Left lung (tissue), 4 donors: ENCODE measurements at regions not wholly inside any gene's neighbourhood (a gene's known extent, or its start where the extent isn't known, plus 50 kb on each side); places are given as distances from the start of the nearest gene placed in this dataset.

Experiments
- ATAC-seq: fragments of 200-7000 bp; cut with Tn5 transposase; one replicate; pipeline ENCODE4 v1.9.1; 2020; ENCODE audit warnings: moderate library complexity
- DNase-seq, 4 donors: peaks; one replicate each; pipeline ENCODE4 v3.0.0-alpha.2; 2013 to 2020
- H3K27ac ChIP-seq, 2 donors: fragments of 200-600 bp; sonication (generic) in 1 of 2; one replicate each; pipeline versions ENCODE4 v1.5.0 to v1.8.0; 2020 to 2021
- H3K27me3 ChIP-seq, 2 donors: fragments of 200-600 bp; sonication (generic) in 1 of 2; one replicate each; pipeline versions ENCODE4 v1.5.0 to v1.8.0; 2020 to 2021
- H3K36me3 ChIP-seq, 2 donors: fragments of 200-600 bp; sonication (generic) in 1 of 2; one replicate each; pipeline versions ENCODE4 v1.5.0 to v1.8.0; 2020 to 2021
- H3K4me1 ChIP-seq, 2 donors: fragments of 200-600 bp; one replicate each; pipeline ENCODE4 v1.8.0; 2021
- H3K4me3 ChIP-seq, 2 donors: fragments of 200-600 bp; sonication (generic) in 1 of 2; one replicate each; pipeline versions ENCODE4 v1.5.0 to v1.8.0; 2020 to 2021; ENCODE audit warnings: mild to moderate bottlenecking in 1 of 2
- H3K9me3 ChIP-seq, 2 donors: fragments of 200-600 bp; sonication (generic) in 1 of 2; one replicate each; pipeline versions ENCODE4 v1.5.0 to v1.8.0; 2020 to 2021
- intact Hi-C, 2 donors: fragments of 100-400 bp; cut with DNase I; formaldehyde crosslinking; loops; one replicate each; pipeline versions ENCODE4 v1.11.2 to v1.14.2; 2022
- TF ChIP-seq, protein P1 (sequence below), 2 donors: fragments of 200-600 bp; sonication (generic) in 1 of 2; IDR thresholded peaks; one replicate each; pipeline versions ENCODE4 v1.5.0 to v1.8.0; 2021; ENCODE audit warnings: antibody characterized with exemption in 2 of 2
- donor health status: DM: no; HTN: yes; CAD: no.
- donor health status: DM: no; HTN: no; CAD: no.

GRCh38 chr21:35414056-35414455, 365.0 kb upstream of the RUNX1 start:
- H3K36me3 ChIP-seq, result no peaks in the 10 kb centered on the region
- H3K27me3 ChIP-seq, result no peaks in the 10 kb centered on the region
- no peaks in the 10 kb centered on the region for H3K4me1 ChIP-seq
- no peak overlapping the region for H3K4me3 ChIP-seq
- ATAC-seq (no peak), DNase-seq (no peak)
- intact Hi-C loops, result no loop called here
- no peaks in the 10 kb centered on the region for H3K9me3 ChIP-seq
- TF ChIP-seq, protein P1, sequence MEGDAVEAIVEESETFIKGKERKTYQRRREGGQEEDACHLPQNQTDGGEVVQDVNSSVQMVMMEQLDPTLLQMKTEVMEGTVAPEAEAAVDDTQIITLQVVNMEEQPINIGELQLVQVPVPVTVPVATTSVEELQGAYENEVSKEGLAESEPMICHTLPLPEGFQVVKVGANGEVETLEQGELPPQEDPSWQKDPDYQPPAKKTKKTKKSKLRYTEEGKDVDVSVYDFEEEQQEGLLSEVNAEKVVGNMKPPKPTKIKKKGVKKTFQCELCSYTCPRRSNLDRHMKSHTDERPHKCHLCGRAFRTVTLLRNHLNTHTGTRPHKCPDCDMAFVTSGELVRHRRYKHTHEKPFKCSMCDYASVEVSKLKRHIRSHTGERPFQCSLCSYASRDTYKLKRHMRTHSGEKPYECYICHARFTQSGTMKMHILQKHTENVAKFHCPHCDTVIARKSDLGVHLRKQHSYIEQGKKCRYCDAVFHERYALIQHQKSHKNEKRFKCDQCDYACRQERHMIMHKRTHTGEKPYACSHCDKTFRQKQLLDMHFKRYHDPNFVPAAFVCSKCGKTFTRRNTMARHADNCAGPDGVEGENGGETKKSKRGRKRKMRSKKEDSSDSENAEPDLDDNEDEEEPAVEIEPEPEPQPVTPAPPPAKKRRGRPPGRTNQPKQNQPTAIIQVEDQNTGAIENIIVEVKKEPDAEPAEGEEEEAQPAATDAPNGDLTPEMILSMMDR (IDR thresholded peaks at IDR 0.05), result no peak
- no peak overlapping the region for H3K27ac ChIP-seq

GRCh38 chr21:35412231-35412630, 363.1 kb upstream of the RUNX1 start:
- H3K4me1 ChIP-seq, result no peaks in the 10 kb centered on the region
- TF ChIP-seq, protein P1 (IDR thresholded peaks at IDR 0.05), result no peak
- H3K4me3 ChIP-seq, result no peak overlapping the region
- intact Hi-C loops, result no loop called here
- no peak for ATAC-seq
- DNase-seq, result no peak
- no peaks in the 10 kb centered on the region for H3K9me3 ChIP-seq
- H3K27me3 ChIP-seq, result no peaks in the 10 kb centered on the region
- H3K36me3 ChIP-seq, result no peaks in the 10 kb centered on the region
- no peak overlapping the region for H3K27ac ChIP-seq

DNA sequence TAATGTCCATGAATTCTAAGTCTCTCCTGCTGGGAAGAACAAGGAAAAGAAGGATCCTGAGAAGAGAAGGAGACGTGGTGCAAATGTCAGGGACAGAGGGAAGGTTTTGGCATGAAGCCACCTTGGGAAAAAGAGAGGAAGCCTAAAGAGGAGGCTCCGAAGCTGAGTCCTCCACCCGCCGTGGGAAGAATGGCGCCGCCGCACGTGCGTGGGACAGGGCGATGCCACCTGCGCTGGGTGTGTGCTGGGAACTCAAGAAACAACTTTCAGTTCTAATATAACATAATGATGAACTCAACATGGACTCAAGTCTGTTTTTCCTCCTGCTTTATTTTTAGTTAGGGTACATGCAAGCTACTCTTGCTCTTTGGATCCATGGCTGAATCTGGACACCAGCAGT, 362.3 kb upstream of the RUNX1 start:
- ATAC-seq (no peak), DNase-seq (no peak)

GRCh38 chr21:35410656-35411055, 361.6 kb upstream of the RUNX1 start:
- Histone ChIP-seq H3K4me3 (no peak overlapping the region), H3K9me3 (no peaks in the 10 kb centered on the region), H3K27me3 (no peaks in the 10 kb centered on the region), H3K36me3 (no peaks in the 10 kb centered on the region), H3K4me1 (no peaks in the 10 kb centered on the region), H3K27ac (no peak overlapping the region)
- intact Hi-C loops, result no loop called here
- TF ChIP-seq, protein P1 (IDR thresholded peaks at IDR 0.05), result no peak
- no peak for DNase-seq
- no peak for ATAC-seq

More for the DNA sequence above, 362.3 kb upstream of the RUNX1 start:
- intact Hi-C loops, result no loop called here
- no peaks in the 10 kb centered on the region for H3K4me1 ChIP-seq
- H3K27me3 ChIP-seq, result no peaks in the 10 kb centered on the region
- H3K4me3 ChIP-seq, result no peak overlapping the region
- H3K36me3 ChIP-seq, result no peaks in the 10 kb centered on the region
- H3K9me3 ChIP-seq, result no peaks in the 10 kb centered on the region
- TF ChIP-seq, protein P1 (IDR thresholded peaks at IDR 0.05), result no peak
- no peak overlapping the region for H3K27ac ChIP-seq

GRCh38 chr21:35410123-35410522, 361.0 kb upstream of the RUNX1 start:
- Histone ChIP-seq H3K36me3 (no peaks in the 10 kb centered on the region), H3K9me3 (no peaks in the 10 kb centered on the region), H3K27me3 (no peaks in the 10 kb centered on the region), H3K27ac (no peak overlapping the region), H3K4me3 (no peak overlapping the region), H3K4me1 (no peaks in the 10 kb centered on the region)
- DNase-seq, result no peak
- intact Hi-C loops, result no loop called here
- TF ChIP-seq, protein P1 (IDR thresholded peaks at IDR 0.05), result no peak
- no peak for ATAC-seq
